Stomach (tissue), 4 donors: ENCODE measurements at regions not wholly inside any gene's neighbourhood (a gene's known extent, or its start where the extent isn't known, plus 50 kb on each side); places are given as distances from the start of the nearest gene placed in this dataset.
"Not testable (repeated sequence)": the region's sequence is repeated elsewhere in the genome, so short reads cannot be mapped to it uniquely, and the experiment has no call there.

Experiments
- CTCF ChIP-seq, 7 experiments: fragments of 450-650 bp in 4 of 7; fragments of 200-600 bp in 3 of 7; sonication (generic) in 3 of 7; IDR thresholded peaks; one replicate each; pipeline ENCODE4 v1.5.1; 2016 to 2019; ENCODE audit warnings: antibody characterized with exemption in 7 of 7, control low read depth in 2 of 7, mild to moderate bottlenecking in 1 of 7
- EP300 ChIP-seq: sonication (generic); formaldehyde crosslinking; IDR thresholded peaks from one replicate; pipeline ENCODE4 v1.6.1; 2017; ENCODE audit warnings: antibody characterized with exemption
- POLR2A ChIP-seq, 4 donors: fragments of 450-650 bp; IDR thresholded peaks; one replicate each; pipeline ENCODE4 v1.6.1; 2016; ENCODE audit warnings: antibody characterized with exemption in 4 of 4, control low read depth in 2 of 4, mild to moderate bottlenecking in 1 of 4, moderate library complexity in 1 of 4
- POLR2AphosphoS5 ChIP-seq, 3 donors: sonication (generic); formaldehyde crosslinking; IDR thresholded peaks; one replicate each; pipeline ENCODE4 v1.6.1; 2016; ENCODE audit warnings: antibody characterized with exemption in 3 of 3

DNA sequence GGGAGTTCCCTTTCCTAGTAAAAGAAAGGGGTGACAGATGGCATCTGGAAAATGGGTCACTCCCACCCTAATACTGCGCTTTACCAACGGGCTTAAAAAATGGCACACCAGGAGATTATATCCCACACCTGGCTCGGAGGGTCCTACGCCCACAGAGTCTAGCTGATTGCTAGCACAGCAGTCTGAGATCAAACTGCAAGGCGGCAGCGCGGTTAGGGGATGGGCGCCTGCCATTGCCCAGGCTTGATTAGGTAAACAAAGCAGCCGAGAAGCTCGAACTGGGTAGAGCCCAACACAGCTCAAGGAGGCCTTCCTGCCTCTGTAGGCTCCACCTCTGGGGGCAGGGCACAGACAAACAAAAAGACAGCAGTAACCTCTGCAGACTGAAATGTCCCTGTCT is 1097.8 kb upstream of the CNTN5 start:
- not testable (repeated sequence) for TF ChIP-seq CTCF (IDR thresholded peaks at IDR 0.05); EP300; POLR2AphosphoS5 (IDR thresholded peaks at IDR 0.05); POLR2A (IDR thresholded peaks at IDR 0.05)
